Rectal smooth muscle tissue (tissue), 1 donor: ENCODE measurements at regions not wholly inside any gene's neighbourhood (a gene's known extent, or its start where the extent isn't known, plus 50 kb on each side); places are given as distances from the start of the nearest gene placed in this dataset.

Source experiments
- H3K27ac ChIP-seq: one replicate; pipeline ENCODE4 v1.7.0; 2013; ENCODE audit warnings: low read depth, low read length, inconsistent platforms
- H3K27me3 ChIP-seq: one replicate; pipeline ENCODE4 v1.7.0; 2013; ENCODE audit warnings: low read length; ENCODE audit not compliant: control insufficient read depth, insufficient read depth
- H3K36me3 ChIP-seq: one replicate; pipeline ENCODE4 v1.7.0; 2013; ENCODE audit warnings: low read length; ENCODE audit not compliant: control insufficient read depth, insufficient read depth
- H3K4me1 ChIP-seq: one replicate; pipeline ENCODE4 v1.7.0; 2013; ENCODE audit warnings: low read length; ENCODE audit not compliant: control insufficient read depth, insufficient read depth
- H3K4me3 ChIP-seq: one replicate; pipeline ENCODE4 v1.7.0; 2013; ENCODE audit warnings: low read length
- H3K9ac ChIP-seq: one replicate; pipeline ENCODE4 v1.7.0; 2013; ENCODE audit warnings: low read length

DNA sequence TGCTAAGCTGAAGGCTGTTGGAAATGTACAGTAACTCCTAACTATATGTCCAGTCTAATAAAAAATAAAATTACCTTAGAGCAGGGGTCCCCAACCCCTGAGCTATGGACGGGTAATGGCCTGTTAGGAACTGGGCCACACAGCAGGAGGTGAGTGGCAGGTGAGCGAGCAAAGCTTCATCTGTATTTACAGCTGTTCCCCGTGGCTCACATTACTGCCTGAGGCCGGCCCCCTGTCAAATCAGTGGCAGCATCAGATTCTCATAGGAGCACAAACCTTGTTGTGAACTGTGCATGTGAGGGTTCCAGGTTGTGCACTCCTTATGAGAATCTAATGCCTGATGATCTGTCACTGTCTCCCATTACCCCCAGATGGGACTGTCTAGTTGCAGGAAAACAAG is 73.1 kb upstream of the CXCR4 start:
- no peaks in the 10 kb centered on the region for H3K27me3 ChIP-seq
- H3K27ac ChIP-seq = no peak overlapping the region
- no peaks in the 10 kb centered on the region for H3K36me3 ChIP-seq

DNA sequence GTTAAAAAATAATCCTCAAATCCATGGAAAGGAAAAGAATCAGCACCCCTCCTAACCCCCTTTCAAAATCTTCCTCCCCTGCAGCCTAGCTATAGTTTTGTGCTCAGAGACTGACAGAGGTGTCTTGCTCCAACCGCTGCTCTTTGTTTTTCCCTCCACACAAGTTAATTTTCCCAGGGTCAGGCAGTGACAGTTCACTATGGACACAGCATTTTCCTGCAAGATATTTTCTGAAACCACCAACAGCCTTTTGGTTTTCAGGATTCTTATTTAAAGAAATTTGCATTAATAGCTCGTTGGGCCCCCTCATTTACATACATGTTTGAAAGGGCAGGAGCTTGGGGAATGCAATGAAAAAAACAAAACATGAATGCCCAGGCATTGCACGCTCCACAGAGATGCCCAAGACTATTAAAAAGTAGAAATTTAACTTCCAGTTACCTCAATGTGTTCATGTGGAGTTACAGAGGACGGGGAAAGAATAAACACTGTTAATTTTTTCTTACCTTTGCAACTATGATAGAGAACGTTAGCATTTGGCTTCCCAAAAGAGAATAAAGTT is 71.4 kb upstream of the CXCR4 start:
- H3K9ac ChIP-seq = no peak overlapping the region
- no peak overlapping the region for H3K4me3 ChIP-seq
- no peaks in the 10 kb centered on the region for H3K27me3 ChIP-seq
- H3K27ac ChIP-seq = no peak overlapping the region
- H3K36me3 ChIP-seq = no peaks in the 10 kb centered on the region
- H3K4me1 ChIP-seq = no peaks in the 10 kb centered on the region

More for the DNA sequence above, 73.1 kb upstream of the CXCR4 start:
- no peak overlapping the region for H3K4me3 ChIP-seq
- no peaks in the 10 kb centered on the region for H3K4me1 ChIP-seq
- H3K9ac ChIP-seq = no peak overlapping the region

DNA sequence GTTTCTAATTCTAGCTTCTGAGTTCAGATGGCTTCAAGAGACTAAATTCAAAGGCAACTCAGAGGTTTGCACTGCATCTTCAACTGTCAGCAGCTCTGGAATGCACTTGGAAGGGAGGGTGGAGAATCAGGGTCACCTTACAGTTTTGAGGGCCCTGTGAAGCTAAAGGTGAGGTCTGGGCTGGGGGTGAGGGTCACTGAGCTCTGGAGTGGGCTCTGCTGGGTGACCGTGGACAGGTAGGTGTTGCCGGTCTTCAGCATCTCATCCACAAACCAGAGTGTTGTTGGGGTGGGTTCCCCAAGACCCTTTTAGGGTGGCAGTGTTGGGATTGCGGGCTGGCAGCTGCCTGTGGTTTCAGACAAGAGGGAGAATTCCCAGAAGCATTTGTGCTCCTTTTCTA is 70.1 kb upstream of the CXCR4 start:
- Histone ChIP-seq H3K27ac (no peak overlapping the region), H3K36me3 (no peaks in the 10 kb centered on the region), H3K4me3 (no peak overlapping the region), H3K9ac (no peak overlapping the region), H3K27me3 (no peaks in the 10 kb centered on the region), H3K4me1 (no peaks in the 10 kb centered on the region)

DNA sequence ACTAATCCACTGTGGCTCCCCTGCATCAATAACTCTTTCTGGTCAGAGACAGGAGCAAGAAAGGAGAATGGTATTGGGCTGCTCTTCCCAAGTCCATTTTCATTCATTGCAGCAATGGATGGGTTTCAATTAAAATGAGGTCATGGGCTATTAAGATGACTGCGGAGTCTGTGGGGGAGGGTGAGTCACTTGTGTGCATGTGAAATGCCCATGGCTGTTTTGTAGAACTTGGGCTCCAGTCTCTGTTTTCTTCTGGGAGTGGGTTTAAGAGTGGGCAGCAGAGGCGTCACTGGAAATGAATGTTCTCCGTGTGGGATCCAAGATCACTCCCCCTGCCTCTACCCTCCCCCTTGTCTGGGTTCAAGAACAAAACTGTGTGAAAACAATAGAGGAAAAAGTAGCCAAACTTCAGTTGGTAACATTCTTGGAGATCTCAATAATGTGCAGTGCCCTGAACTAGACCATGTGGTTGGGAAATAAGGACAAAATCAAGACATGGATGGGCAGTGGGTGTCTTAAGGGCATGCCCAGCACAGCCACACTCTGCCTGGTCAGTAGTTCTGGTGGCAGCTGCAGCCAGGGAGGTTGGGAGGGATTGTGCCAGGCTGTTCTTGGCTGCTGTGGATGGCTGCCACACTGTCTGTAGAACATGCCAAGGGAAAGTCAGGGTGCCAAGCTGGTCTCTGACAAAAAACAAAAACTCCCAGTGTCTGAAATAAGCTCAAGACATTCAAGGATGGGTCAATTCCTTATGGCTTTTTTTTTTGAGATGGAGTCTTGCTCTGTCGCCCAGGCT is 68.2 kb upstream of the CXCR4 start:
- no peak overlapping the region for H3K27ac ChIP-seq
- no peaks in the 10 kb centered on the region for H3K36me3 ChIP-seq
- no peak overlapping the region for H3K9ac ChIP-seq
- H3K4me3 ChIP-seq = no peak overlapping the region
- H3K4me1 ChIP-seq = no peaks in the 10 kb centered on the region
- no peaks in the 10 kb centered on the region for H3K27me3 ChIP-seq

DNA sequence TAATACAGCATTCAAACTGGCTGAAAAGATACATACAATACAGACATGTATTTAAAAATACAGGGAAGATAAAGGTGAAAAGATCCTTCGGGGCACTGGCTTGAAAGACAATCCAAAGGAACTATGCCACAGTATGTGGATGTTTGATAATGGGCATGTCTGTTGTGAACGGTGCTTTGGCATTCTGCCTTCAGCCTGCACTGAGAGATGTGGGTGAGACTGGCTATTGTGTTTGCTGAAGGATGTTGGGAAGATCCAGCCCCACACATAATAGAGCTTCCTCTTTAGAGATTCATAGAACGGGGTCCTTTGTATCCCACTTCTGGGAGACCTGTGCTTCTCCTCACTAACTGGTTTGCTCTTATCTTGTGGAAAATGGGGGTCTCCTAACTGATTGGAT is 65.1 kb upstream of the CXCR4 start:
- H3K36me3 ChIP-seq = no peaks in the 10 kb centered on the region
- H3K9ac ChIP-seq = no peak overlapping the region
- H3K4me3 ChIP-seq = no peak overlapping the region
- no peaks in the 10 kb centered on the region for H3K27me3 ChIP-seq
- H3K4me1 ChIP-seq = no peaks in the 10 kb centered on the region
- H3K27ac ChIP-seq = no peak overlapping the region

DNA sequence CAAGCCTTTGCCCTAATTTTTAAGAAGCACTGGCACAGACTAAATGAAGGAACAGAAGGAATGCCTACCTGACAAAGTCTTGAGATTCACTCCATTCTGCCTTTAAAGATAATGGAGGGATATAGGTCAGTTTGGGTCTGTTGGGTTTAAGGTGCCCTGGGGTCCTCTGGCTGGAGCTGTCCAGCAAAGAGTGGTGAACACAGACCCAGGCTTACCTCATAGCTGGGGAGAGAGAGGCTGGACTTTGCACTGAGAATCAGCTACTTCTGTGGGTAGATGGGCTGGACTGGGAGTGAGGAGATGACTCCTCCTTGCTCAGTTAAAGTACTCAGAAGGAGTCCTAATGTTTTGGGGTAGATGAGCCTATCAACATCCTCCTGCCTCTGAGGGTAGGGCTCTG is 64.4 kb upstream of the CXCR4 start:
- Histone ChIP-seq H3K36me3 (no peaks in the 10 kb centered on the region), H3K4me3 (no peak overlapping the region), H3K4me1 (no peaks in the 10 kb centered on the region), H3K27ac (no peak overlapping the region), H3K9ac (no peak overlapping the region), H3K27me3 (no peaks in the 10 kb centered on the region)

DNA sequence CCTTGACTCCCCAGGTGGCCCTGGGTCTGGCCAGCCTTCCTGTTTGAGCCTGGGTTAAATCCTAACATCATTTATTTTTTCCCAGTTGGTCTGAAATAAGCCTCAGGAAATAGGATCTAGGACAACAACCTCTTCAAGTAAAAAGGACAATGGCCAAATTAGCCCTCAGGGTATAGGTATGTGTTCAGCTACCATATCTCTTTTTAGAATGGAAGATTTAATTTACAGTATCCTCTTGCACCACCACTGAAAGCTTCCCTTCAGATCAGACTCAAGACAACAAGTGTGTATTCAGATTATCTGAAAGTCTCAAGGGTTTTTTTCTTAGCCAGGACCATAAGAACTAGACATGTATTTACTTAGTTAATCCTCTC is 61.6 kb upstream of the CXCR4 start:
- no peaks in the 10 kb centered on the region for H3K4me1 ChIP-seq
- no peaks in the 10 kb centered on the region for H3K36me3 ChIP-seq
- no peak overlapping the region for H3K27ac ChIP-seq
- no peak overlapping the region for H3K9ac ChIP-seq
- no peak overlapping the region for H3K4me3 ChIP-seq
- no peaks in the 10 kb centered on the region for H3K27me3 ChIP-seq

DNA sequence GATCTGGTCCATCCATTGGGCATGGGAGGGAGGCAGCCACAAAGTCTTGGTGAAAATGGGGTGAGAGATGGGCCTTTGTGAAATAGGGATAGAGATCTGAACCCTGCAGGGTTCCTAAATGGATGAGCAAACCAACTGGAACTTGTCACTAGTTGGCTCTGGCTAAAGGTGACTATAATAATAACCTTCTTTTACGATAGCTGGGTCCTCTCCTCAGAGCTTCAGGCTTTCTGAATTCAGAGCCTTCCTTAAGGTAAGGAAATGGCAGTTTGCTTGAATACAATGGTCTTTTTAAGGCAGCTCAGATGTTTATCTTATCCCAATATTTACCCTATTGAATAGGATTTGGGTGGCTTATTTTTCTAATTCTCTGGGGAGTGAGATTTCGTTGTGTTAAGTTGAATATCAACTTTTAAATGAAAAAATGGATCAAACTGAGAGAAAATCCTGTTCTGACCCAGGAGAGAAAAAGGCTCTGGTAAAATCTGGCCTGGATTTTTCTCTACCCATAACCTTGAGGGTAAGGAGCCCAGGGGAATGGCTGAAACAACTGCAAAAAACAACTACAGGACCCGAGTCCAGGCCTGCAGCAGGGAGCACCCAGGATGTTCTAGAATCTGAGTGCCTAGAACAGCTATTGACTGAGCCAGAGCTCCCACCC is 61.1 kb upstream of the CXCR4 start:
- Histone ChIP-seq H3K27me3 (no peaks in the 10 kb centered on the region), H3K4me1 (no peaks in the 10 kb centered on the region), H3K36me3 (no peaks in the 10 kb centered on the region), H3K4me3 (no peak overlapping the region), H3K27ac (no peak overlapping the region), H3K9ac (no peak overlapping the region)

DNA sequence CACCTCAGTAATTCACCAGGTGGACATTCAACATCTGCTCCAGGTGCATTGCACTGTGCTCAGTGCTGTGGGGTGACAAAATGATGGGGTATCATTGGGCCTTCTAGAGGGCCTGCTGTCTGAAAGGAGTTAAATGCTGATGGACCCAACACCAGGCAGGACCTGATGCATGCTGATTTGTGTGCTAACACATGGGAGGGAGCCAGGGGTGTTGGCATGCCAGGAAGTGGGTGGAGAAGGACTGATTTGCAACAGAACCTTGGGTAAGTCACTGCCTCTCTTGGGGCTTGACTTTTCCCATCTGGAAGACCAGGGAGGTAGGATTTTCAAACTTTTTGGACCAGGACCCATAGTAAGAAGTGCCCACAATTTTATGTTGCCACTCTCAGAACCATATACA is 57.9 kb upstream of the CXCR4 start:
- Histone ChIP-seq H3K27ac (no peak overlapping the region), H3K36me3 (no peaks in the 10 kb centered on the region), H3K4me1 (no peaks in the 10 kb centered on the region), H3K27me3 (no peaks in the 10 kb centered on the region), H3K9ac (no peak overlapping the region), H3K4me3 (no peak overlapping the region)

DNA sequence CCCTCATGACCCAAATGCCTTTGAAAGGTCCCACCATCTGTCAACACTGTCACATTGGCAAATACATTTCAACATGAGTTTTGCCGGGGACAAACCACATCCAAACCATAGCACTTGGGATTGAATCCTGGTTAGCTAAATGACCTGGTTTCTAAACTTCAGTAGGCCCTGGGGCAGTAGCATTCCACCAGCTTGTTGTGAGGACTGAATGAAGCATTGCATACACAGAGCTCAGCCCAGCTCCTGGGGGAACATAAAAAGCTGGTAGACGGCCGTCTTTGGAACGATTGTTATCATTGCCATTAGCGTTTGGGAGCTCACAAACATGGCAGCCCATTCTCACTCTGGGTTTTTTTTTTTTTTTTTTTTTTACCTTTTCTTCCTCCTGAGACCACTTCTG is 57.5 kb upstream of the CXCR4 start:
- Histone ChIP-seq H3K27me3 (no peaks in the 10 kb centered on the region), H3K4me1 (no peaks in the 10 kb centered on the region), H3K9ac (no peak overlapping the region), H3K4me3 (no peak overlapping the region), H3K27ac (no peak overlapping the region), H3K36me3 (no peaks in the 10 kb centered on the region)

DNA sequence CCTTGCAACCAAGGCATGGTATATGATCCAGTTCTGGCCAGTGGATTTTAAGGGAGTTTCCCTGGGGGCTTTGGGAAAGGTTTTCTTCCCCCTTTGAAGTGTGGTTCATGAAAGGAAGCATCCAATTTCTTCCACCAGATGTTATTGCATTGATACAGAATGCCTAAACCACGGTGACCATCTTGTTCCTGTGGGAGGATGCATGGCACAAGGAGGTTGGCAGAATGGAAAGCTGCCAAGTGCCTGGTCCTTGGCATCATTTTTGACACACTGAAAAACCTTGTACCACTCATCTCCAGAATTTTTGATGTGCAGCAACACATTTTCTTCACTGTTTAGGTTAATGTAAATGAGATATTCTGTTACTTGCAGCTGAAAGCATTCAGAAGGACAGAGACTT is 55.2 kb upstream of the CXCR4 start:
- Histone ChIP-seq H3K27ac (no peak overlapping the region), H3K36me3 (no peaks in the 10 kb centered on the region), H3K9ac (no peak overlapping the region), H3K4me3 (no peak overlapping the region), H3K27me3 (no peaks in the 10 kb centered on the region), H3K4me1 (no peaks in the 10 kb centered on the region)

DNA sequence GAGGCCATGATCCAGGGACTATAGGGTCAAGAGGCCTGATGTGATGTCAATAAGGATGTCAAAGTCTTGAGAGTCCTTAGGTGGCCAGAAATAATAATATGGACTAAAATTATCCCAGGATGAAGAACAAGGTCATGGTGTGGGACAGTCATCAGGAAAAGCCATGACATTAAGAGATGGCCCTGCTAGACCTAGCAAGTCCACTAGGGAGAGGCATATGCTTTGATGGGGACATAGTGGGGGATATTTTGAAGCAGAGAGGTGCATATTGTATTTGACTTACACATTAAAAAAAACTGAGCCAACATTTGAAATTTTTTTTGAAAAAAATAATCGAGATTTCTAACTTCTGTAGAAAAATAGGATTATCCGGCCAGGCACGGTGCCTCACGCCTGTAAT is 53.3 kb upstream of the CXCR4 start:
- Histone ChIP-seq H3K9ac (no peak overlapping the region), H3K4me1 (no peaks in the 10 kb centered on the region), H3K27me3 (no peaks in the 10 kb centered on the region), H3K4me3 (no peak overlapping the region), H3K36me3 (no peaks in the 10 kb centered on the region), H3K27ac (no peak overlapping the region)

DNA sequence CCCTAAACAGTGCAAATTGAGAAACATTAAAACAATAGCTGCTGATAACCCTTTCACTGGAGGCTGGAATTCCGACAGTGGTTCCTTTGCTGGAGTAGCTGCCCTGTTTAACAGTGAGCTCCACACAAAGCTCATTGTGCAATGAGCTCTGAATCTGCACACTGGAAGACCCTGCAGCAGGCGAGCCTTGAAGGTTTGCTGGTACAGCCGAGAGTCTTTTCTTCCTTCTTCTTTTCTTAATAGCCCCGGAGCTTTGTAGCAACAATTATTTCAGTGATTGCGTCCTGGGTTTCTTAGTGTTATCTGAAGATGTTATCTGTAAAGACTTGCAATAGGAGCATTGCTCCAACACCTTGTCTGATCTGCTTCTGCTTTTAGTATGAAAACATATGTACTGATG is 50.8 kb upstream of the CXCR4 start:
- Histone ChIP-seq H3K4me3 (no peak overlapping the region), H3K27me3 (no peaks in the 10 kb centered on the region), H3K27ac (no peak overlapping the region), H3K9ac (no peak overlapping the region), H3K4me1 (no peaks in the 10 kb centered on the region), H3K36me3 (no peaks in the 10 kb centered on the region)
